Ishikawa (cell line): ENCODE measurements at regions not wholly inside any gene's neighbourhood (a gene's known extent, or its start where the extent isn't known, plus 50 kb on each side); places are given as distances from the start of the nearest gene placed in this dataset.

Experiments used
- CEBPB ChIP-seq: IDR thresholded peaks from 2 replicates; pipeline ENCODE4 v1.6.1; 2012
- CREB1 ChIP-seq: IDR thresholded peaks from 2 replicates; pipeline ENCODE4 v1.6.1; 2012; ENCODE audit warnings: low read depth
- EGR1 ChIP-seq: IDR thresholded peaks from 2 replicates; pipeline ENCODE4 v1.6.1; 2012
- EP300 ChIP-seq: IDR thresholded peaks from 2 replicates; pipeline ENCODE4 v1.6.1; 2012; ENCODE audit warnings: borderline replicate concordance
- FOXM1 ChIP-seq: IDR thresholded peaks from 2 replicates; pipeline ENCODE4 v1.6.1; 2012; ENCODE audit warnings: low read depth, borderline replicate concordance
- MAX ChIP-seq: IDR thresholded peaks from 2 replicates; pipeline ENCODE4 v1.6.1; 2012
- NFIC ChIP-seq: IDR thresholded peaks from 2 replicates; pipeline ENCODE4 v1.6.1; 2012
- RAD21 ChIP-seq: IDR thresholded peaks from 2 replicates; pipeline ENCODE4 v1.6.1; 2012; ENCODE audit warnings: low read depth
- TAF1 ChIP-seq: IDR thresholded peaks from 2 replicates; pipeline ENCODE4 v1.6.1; 2012; ENCODE audit warnings: low read depth, mild to moderate bottlenecking
- TCF12 ChIP-seq: IDR thresholded peaks from 2 replicates; pipeline ENCODE4 v1.6.1; 2012; ENCODE audit warnings: low read depth
- TEAD4 ChIP-seq: IDR thresholded peaks from 2 replicates; pipeline ENCODE4 v1.6.1; 2012
- YY1 ChIP-seq: IDR thresholded peaks from 2 replicates; pipeline ENCODE4 v1.6.1; 2012; ENCODE audit warnings: low read depth
- ZBTB7A ChIP-seq: IDR thresholded peaks from 2 replicates; pipeline ENCODE4 v1.6.1; 2012; ENCODE audit warnings: low read depth
- TF ChIP-seq, protein P1 (sequence below): IDR thresholded peaks from 2 replicates; pipeline ENCODE4 v1.6.1; 2012; ENCODE audit warnings: low read depth, mild to moderate bottlenecking
- TF ChIP-seq, protein P2 (sequence below): IDR thresholded peaks from 2 replicates; pipeline ENCODE4 v1.6.1; 2012

DNA sequence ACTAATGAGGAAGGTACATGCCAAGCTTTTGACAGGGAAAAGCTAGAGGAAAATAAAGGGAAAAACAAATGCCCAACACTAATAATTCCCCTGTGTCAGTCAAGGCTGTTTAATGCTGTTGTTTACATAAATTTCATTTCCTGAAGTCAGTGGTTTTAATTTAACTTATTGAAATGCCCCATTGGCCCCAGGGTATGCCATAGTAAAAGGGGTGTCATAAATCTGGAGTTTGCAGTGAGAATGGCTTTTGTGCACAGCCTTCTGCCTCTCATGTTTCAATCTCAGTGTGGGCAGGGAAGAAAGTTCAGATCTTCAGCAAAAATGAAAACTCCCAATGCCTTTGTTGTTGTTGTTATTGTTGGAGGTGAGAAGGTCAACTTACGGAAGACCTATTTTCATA is 550.1 kb upstream of the DCC start:
- TF ChIP-seq, protein P1, sequence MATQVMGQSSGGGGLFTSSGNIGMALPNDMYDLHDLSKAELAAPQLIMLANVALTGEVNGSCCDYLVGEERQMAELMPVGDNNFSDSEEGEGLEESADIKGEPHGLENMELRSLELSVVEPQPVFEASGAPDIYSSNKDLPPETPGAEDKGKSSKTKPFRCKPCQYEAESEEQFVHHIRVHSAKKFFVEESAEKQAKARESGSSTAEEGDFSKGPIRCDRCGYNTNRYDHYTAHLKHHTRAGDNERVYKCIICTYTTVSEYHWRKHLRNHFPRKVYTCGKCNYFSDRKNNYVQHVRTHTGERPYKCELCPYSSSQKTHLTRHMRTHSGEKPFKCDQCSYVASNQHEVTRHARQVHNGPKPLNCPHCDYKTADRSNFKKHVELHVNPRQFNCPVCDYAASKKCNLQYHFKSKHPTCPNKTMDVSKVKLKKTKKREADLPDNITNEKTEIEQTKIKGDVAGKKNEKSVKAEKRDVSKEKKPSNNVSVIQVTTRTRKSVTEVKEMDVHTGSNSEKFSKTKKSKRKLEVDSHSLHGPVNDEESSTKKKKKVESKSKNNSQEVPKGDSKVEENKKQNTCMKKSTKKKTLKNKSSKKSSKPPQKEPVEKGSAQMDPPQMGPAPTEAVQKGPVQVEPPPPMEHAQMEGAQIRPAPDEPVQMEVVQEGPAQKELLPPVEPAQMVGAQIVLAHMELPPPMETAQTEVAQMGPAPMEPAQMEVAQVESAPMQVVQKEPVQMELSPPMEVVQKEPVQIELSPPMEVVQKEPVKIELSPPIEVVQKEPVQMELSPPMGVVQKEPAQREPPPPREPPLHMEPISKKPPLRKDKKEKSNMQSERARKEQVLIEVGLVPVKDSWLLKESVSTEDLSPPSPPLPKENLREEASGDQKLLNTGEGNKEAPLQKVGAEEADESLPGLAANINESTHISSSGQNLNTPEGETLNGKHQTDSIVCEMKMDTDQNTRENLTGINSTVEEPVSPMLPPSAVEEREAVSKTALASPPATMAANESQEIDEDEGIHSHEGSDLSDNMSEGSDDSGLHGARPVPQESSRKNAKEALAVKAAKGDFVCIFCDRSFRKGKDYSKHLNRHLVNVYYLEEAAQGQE, result no peak
- no peak for TF ChIP-seq YY1
- no peak for TF ChIP-seq CREB1
- TF ChIP-seq MAX, result no peak
- TF ChIP-seq FOXM1, result no peak
- TF ChIP-seq NFIC, result no peak
- TF ChIP-seq, protein P2, sequence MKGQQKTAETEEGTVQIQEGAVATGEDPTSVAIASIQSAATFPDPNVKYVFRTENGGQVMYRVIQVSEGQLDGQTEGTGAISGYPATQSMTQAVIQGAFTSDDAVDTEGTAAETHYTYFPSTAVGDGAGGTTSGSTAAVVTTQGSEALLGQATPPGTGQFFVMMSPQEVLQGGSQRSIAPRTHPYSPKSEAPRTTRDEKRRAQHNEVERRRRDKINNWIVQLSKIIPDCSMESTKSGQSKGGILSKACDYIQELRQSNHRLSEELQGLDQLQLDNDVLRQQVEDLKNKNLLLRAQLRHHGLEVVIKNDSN, result no peak
- no peak for TF ChIP-seq CEBPB
- no peak for TF ChIP-seq TEAD4
- no peak for TF ChIP-seq RAD21
- TF ChIP-seq TAF1, result no peak
- no peak for TF ChIP-seq ZBTB7A
- TF ChIP-seq EGR1, result no peak

- TF ChIP-seq TEAD4 (no peak), MAX (no peak), FOXM1 (no peak), NFIC (no peak), ZBTB7A (no peak), CREB1 (no peak), TAF1 (no peak), CEBPB (no peak), TCF12 (no peak), EGR1 (no peak)
Observed at GRCh38 chr18:51801514-51801913, 538.5 kb upstream of the DCC start.

DNA sequence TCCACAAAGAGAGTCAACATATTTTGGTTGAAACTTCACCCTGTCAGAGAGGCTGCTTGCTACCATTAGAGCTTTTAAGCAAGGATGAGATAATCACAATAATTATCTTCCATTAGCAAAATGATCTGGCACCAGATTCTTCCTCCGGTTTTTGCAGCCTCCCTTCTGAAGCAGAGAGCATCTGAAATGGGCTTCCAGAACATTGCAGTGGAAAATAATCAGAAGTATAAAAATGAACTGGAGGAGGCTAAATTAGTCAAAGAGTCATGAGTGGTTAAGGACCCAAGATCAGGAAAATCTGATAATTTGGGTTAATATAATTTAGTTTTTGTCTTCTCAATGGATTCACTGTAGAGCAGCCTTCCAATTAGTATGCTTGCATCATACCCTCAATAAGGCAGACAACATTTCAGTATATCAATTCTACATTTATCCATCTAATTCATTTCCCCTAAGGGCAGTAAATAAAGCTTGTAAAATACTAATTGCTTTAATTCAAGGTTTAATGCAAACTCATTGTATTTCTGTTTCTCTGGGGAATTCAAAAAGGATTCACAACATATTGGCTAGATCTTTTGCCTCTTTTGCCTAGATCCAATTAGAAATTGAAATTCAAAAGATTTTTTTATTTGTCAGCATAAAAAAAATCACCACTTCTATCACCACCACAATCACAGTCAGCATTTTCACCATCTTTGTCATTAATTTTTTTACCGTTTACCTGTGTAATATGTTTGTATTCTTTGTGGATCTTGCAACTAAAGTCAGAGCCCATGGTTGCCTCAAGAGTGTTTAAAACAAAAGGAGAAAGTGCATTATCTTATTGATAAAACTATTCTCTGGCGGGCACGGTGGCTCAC is 537.2 kb upstream of the DCC start:
- TF ChIP-seq TEAD4 (no peak), FOXM1 (no peak), CEBPB (no peak), TAF1 (no peak), RAD21 (no peak), EP300 (no peak), NFIC (no peak), MAX (no peak), CREB1 (no peak)
- TF ChIP-seq, protein P2, result no peak

DNA sequence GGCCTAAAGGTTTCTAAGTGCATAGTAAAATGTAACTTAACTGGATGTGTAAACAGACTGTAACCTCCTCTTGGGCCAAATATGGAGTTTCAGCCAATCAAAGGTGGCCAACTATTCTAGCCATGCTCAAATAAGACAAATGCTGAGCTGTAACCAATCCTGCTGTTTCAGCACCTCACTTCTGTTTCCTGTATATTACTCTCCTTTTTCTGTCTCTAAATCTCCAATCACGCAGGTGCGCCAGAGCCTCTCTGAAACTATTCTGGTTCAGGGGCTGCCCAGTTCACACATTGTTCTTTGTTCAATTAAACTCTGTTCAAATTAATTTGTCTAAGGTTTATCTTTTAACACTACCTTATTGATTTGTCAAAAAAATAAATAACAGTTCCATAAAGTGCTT is 532.7 kb upstream of the DCC start:
- TF ChIP-seq YY1 (no peak), TAF1 (no peak), EP300 (no peak), RAD21 (no peak), CEBPB (no peak), EGR1 (no peak), NFIC (no peak), TCF12 (no peak), TEAD4 (no peak), MAX (no peak), ZBTB7A (no peak), CREB1 (no peak), FOXM1 (no peak)

DNA sequence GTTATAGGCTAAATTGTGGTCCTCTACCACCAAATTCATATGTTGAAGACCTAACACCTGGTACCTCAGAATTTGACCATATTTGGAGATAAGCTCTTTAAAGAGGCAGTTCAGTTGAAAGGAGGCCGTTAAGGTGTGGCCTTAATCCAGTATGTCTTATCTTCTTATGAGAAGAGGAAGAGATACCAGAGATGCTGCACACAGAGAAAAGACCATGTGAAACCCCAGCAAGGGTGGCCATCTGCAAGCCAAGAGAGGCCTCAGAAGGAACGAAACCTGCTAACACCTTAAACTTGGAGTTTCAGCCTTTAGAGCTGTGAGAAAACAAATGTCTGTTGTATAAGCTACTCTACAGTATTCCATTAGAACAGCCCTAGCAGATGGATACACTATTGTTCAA is 528.1 kb upstream of the DCC start:
- TF ChIP-seq YY1 (no peak), CREB1 (no peak), FOXM1 (no peak), ZBTB7A (no peak), TCF12 (no peak), CEBPB (no peak), EP300 (no peak), TEAD4 (no peak), RAD21 (no peak)
- TF ChIP-seq, protein P1, result no peak
- TF ChIP-seq, protein P2, result no peak
